Body of pancreas (tissue), 4 donors: ENCODE measurements at regions not wholly inside any gene's neighbourhood (a gene's known extent, or its start where the extent isn't known, plus 50 kb on each side); places are given as distances from the start of the nearest gene placed in this dataset.
"Not testable (repeated sequence)": the region's sequence is repeated elsewhere in the genome, so short reads cannot be mapped to it uniquely, and the experiment has no call there.

Source experiments
- CTCF ChIP-seq, 7 experiments: fragments of 450-650 bp in 4 of 7; fragments of 200-600 bp in 3 of 7; sonication (generic) in 3 of 7; IDR thresholded peaks; one replicate each; pipeline ENCODE4 v1.5.1; 2016 to 2019; ENCODE audit warnings: antibody characterized with exemption in 7 of 7
- POLR2A ChIP-seq, 3 donors: fragments of 450-650 bp; IDR thresholded peaks; one replicate each; pipeline ENCODE4 v1.6.1; 2016; ENCODE audit warnings: antibody characterized with exemption in 3 of 3, mild to moderate bottlenecking in 2 of 3

- TF ChIP-seq POLR2A, CTCF (IDR thresholded peaks at IDR 0.05): not testable (repeated sequence)
Observed at GRCh38 chr13:111763001-111763872, 303.7 kb upstream of the SOX1 start.
